K562 (cell line): ENCODE measurements at regions not wholly inside any gene's neighbourhood (a gene's known extent, or its start where the extent isn't known, plus 50 kb on each side); places are given as distances from the start of the nearest gene placed in this dataset.

Experiments used
- NR1H2 ChIP-seq: sonication (generic); formaldehyde crosslinking; IDR thresholded peaks from 2 replicates; pipeline ENCODE4 v1.4.0; 2020; ENCODE audit warnings: mild to moderate bottlenecking, missing genetic modification reagents
- NR2F6 ChIP-seq: fragments of 450-650 bp; formaldehyde crosslinking; IDR thresholded peaks from 2 replicates; pipeline ENCODE4 v1.4.0; 2020; ENCODE audit warnings: mild to moderate bottlenecking
- ZNF184 ChIP-seq: sonication (generic); formaldehyde crosslinking; IDR thresholded peaks from 2 replicates; pipeline ENCODE4 v1.5.0; 2020; ENCODE audit warnings: missing genetic modification reagents
- TF ChIP-seq, protein P1 (sequence below): fragments of 450-650 bp; formaldehyde crosslinking; IDR thresholded peaks from 2 replicates; pipeline ENCODE4 v1.4.0; 2022; ENCODE audit warnings: missing genetic modification characterization
- TF ChIP-seq, protein P2 (sequence below), 3 experiments: IDR thresholded peaks in 2 of 3; conservative IDR thresholded peaks in 1 of 3; 2 replicates each; pipeline ENCODE4 v1.5.1; 2011 to 2012; ENCODE audit warnings: low read length in 3 of 3, mild to moderate bottlenecking in 3 of 3, control low read depth in 2 of 3, improper control_type of control experiment in 1 of 3, inconsistent platforms in 1 of 3, low read depth in 1 of 3, mixed read lengths in 1 of 3, moderate library complexity in 1 of 3; ENCODE audit not compliant: insufficient read depth in 2 of 3

DNA sequence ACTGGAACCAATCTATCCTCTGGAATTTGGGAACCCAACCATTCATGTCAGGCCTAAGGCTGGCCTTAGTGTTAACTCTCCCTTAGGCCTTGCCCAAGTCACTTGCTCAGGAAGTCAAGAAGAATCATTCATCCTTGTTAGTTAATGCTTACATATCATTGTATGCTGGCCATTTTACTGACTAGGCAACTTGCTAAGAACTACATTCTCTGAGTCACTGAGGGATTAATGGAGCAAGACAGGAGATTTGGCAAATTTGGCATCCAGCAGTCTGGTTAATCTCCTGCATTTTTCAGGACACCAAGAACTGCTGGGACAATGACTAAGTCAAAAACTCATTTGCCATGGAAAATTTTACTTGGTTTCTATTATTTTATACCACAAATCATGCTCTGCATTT lies 115.8 kb upstream of the DDIT4L start:
- TF ChIP-seq, protein P1, sequence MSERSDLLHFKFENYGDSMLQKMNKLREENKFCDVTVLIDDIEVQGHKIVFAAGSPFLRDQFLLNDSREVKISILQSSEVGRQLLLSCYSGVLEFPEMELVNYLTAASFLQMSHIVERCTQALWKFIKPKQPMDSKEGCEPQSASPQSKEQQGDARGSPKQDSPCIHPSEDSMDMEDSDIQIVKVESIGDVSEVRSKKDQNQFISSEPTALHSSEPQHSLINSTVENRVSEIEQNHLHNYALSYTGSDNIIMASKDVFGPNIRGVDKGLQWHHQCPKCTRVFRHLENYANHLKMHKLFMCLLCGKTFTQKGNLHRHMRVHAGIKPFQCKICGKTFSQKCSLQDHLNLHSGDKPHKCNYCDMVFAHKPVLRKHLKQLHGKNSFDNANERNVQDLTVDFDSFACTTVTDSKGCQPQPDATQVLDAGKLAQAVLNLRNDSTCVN (CRISPR knock-in tag): no peak
- TF ChIP-seq, protein P2, sequence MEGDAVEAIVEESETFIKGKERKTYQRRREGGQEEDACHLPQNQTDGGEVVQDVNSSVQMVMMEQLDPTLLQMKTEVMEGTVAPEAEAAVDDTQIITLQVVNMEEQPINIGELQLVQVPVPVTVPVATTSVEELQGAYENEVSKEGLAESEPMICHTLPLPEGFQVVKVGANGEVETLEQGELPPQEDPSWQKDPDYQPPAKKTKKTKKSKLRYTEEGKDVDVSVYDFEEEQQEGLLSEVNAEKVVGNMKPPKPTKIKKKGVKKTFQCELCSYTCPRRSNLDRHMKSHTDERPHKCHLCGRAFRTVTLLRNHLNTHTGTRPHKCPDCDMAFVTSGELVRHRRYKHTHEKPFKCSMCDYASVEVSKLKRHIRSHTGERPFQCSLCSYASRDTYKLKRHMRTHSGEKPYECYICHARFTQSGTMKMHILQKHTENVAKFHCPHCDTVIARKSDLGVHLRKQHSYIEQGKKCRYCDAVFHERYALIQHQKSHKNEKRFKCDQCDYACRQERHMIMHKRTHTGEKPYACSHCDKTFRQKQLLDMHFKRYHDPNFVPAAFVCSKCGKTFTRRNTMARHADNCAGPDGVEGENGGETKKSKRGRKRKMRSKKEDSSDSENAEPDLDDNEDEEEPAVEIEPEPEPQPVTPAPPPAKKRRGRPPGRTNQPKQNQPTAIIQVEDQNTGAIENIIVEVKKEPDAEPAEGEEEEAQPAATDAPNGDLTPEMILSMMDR (IDR thresholded peaks at IDR 0.05 in 2 of 3, conservative IDR thresholded peaks at IDR 0.05 in 1 of 3; ENCODE audit: insufficient read depth in 2 of 3, low read depth in 1 of 3, low read length in 3 of 3): no peak
- no peak for TF ChIP-seq NR1H2 (CRISPR knock-in tag)
- TF ChIP-seq NR2F6: no peak
- no peak for TF ChIP-seq ZNF184
